LNCaP clone FGC (cell line): ENCODE measurements at regions not wholly inside any gene's neighbourhood (a gene's known extent, or its start where the extent isn't known, plus 50 kb on each side); places are given as distances from the start of the nearest gene placed in this dataset.

ENCODE experiments used
- DNase-seq: peaks from one replicate; pipeline ENCODE4 v3.0.0-alpha.2; 2011; ENCODE audit warnings: low read depth
- H3K4me3 ChIP-seq: 2 replicates; pipeline ENCODE4 v1.5.1; 2011; ENCODE audit warnings: mild to moderate bottlenecking, low read depth, low read length, control low read depth
- CTCF ChIP-seq: IDR thresholded peaks from 2 replicates; pipeline ENCODE4 v1.5.1; 2012; ENCODE audit warnings: mild to moderate bottlenecking; ENCODE audit not compliant: control insufficient read depth, insufficient read depth; ENCODE audit errors: extremely low read depth

- H3K4me3 ChIP-seq, result no peak overlapping the region
- no peak for DNase-seq
These were observed 614.6 kb upstream of the TBL1XR1 start for GRCh38 chr3:177811835-177812234.

DNA sequence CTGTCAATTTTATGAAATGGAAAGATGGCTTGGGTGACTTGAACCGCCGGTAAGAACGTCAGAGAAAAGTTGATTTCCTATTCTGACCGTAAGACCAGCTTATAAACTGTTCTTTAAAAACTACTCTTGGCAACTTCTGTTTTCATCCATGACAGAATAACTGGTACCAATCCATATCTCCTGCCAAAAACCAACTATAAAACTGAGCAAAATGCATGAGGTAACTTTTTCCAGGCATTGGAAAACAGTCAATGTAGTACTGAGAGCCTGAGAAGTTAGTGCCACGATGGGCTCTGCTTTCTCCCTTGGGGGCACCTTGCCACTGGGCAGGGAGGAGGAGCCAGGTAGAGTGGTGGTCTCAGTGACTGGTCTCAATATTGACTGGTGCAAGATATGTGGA is 615.2 kb upstream of the TBL1XR1 start:
- peak; percentile 73 for DNase-seq
- no peak for TF ChIP-seq CTCF
- no peak overlapping the region for H3K4me3 ChIP-seq

More at GRCh38 chr3:177811835-177812234, 614.6 kb upstream of the TBL1XR1 start:
- no peak for TF ChIP-seq CTCF

- no peak for TF ChIP-seq CTCF
- peak; percentile 92 for DNase-seq
- H3K4me3 ChIP-seq, result no peak overlapping the region
These were observed 616.0 kb upstream of the TBL1XR1 start for GRCh38 chr3:177813322-177813721.

- no peak for TF ChIP-seq CTCF
- no peak for DNase-seq
- no peak overlapping the region for H3K4me3 ChIP-seq
These were observed 619.5 kb upstream of the TBL1XR1 start for GRCh38 chr3:177816667-177817208.

- no peak for DNase-seq
These were observed 620.5 kb upstream of the TBL1XR1 start for GRCh38 chr3:177817751-177818150.

GRCh38 chr3:177818712-177819240 is 621.5 kb upstream of the TBL1XR1 start:
- H3K4me3 ChIP-seq, result no peak overlapping the region
- no peak for TF ChIP-seq CTCF
- DNase-seq, result no peak

More at GRCh38 chr3:177817751-177818150, 620.5 kb upstream of the TBL1XR1 start:
- TF ChIP-seq CTCF, result no peak
- H3K4me3 ChIP-seq, result no peak overlapping the region

GRCh38 chr3:177820683-177821316 is 623.5 kb upstream of the TBL1XR1 start:
- H3K4me3 ChIP-seq, result no peak overlapping the region
- DNase-seq, result no peak
- no peak for TF ChIP-seq CTCF
